HEK293 (cell line): ENCODE measurements at regions not wholly inside any gene's neighbourhood (a gene's known extent, or its start where the extent isn't known, plus 50 kb on each side); places are given as distances from the start of the nearest gene placed in this dataset.

ENCODE experiments used
- CTCF ChIA-PET: fragments of 350-600 bp; formaldehyde crosslinking; extraction: SDS; loops from one replicate; lab custom pipeline; 2021; ENCODE audit warnings: antibody characterized with exemption; lab: Yijun Ruan, JAX
- POLR2A ChIA-PET: fragments of 300-600 bp; formaldehyde crosslinking; extraction: SDS; loops from one replicate; lab custom pipeline; 2020; ENCODE audit warnings: antibody characterized with exemption, inconsistent platforms; lab: Yijun Ruan, JAX
- H3K27ac ChIP-seq: fragments of 200-500 bp; sonication (Bioruptor generic); 2 replicates; pipeline ENCODE4 v1.5.1; 2014; ENCODE audit warnings: low read depth, low read length, control low read depth, inconsistent platforms; ENCODE audit errors: extremely low read depth
- H3K36me3 ChIP-seq, 2 experiments: fragments of 200-500 bp in 1 of 2; sonication (Bioruptor generic) in 1 of 2; 1 replicate in 1 of 2; 2 replicates in 1 of 2; pipeline ENCODE4 v1.5.1; 2014 to 2017; ENCODE audit warnings: inconsistent platforms in 2 of 2, low read length in 2 of 2; ENCODE audit not compliant: control insufficient read depth in 2 of 2, insufficient read depth in 1 of 2
- H3K4me1 ChIP-seq: fragments of 200-500 bp; sonication (Bioruptor generic); 2 replicates; pipeline ENCODE4 v1.5.1; 2014; ENCODE audit warnings: mild to moderate bottlenecking, low read length, inconsistent platforms; ENCODE audit not compliant: control insufficient read depth, insufficient read depth
- H3K4me3 ChIP-seq: 2 replicates; pipeline ENCODE4 v1.5.1; 2011; ENCODE audit warnings: low read depth, mild to moderate bottlenecking, control low read depth, low read length, moderate library complexity
- H3K9me3 ChIP-seq: fragments of 200-500 bp; sonication (Bioruptor generic); 2 replicates; pipeline ENCODE4 v1.5.1; 2014; ENCODE audit warnings: low read depth, low read length, inconsistent platforms; ENCODE audit not compliant: control insufficient read depth, insufficient read depth
- HOXC10 ChIP-seq: sonication (generic); formaldehyde crosslinking; IDR thresholded peaks from 2 replicates; pipeline ENCODE4 v1.8.1; 2023; ENCODE audit warnings: mild to moderate bottlenecking, missing genetic modification reagents
- IKZF3 ChIP-seq: fragments of 450-650 bp; IDR thresholded peaks from 2 replicates; pipeline ENCODE4 v1.5.0; 2018; ENCODE audit warnings: missing biosample characterization, mild to moderate bottlenecking, missing genetic modification characterization, moderate library complexity
- MZF1 ChIP-seq: fragments of 450-650 bp; formaldehyde crosslinking; IDR thresholded peaks from 2 replicates; pipeline ENCODE4 v1.5.1; 2017; ENCODE audit warnings: missing biosample characterization, missing genetic modification characterization, borderline replicate concordance
- REPIN1 ChIP-seq: fragments of 450-650 bp; formaldehyde crosslinking; IDR thresholded peaks from 2 replicates; pipeline ENCODE4 v1.5.1; 2017; ENCODE audit warnings: missing biosample characterization, missing genetic modification characterization, low read depth
- YY2 ChIP-seq: fragments of 450-650 bp; formaldehyde crosslinking; IDR thresholded peaks from 2 replicates; pipeline ENCODE4 v1.5.1; 2016; ENCODE audit warnings: missing biosample characterization, missing genetic modification characterization
- ZNF132 ChIP-seq: fragments of 450-650 bp; formaldehyde crosslinking; IDR thresholded peaks from 2 replicates; pipeline ENCODE4 v1.5.1; 2017; ENCODE audit warnings: missing biosample characterization, missing genetic modification characterization, borderline replicate concordance
- ZNF174 ChIP-seq: fragments of 450-650 bp; formaldehyde crosslinking; IDR thresholded peaks from 2 replicates; pipeline ENCODE4 v1.5.0; 2017; ENCODE audit warnings: missing biosample characterization, mild to moderate bottlenecking, missing genetic modification characterization
- ZNF19 ChIP-seq: fragments of 450-650 bp; formaldehyde crosslinking; IDR thresholded peaks from 2 replicates; pipeline ENCODE4; 2016; ENCODE audit warnings: missing biosample characterization, missing genetic modification characterization, low read depth
- ZNF24 ChIP-seq: fragments of 450-650 bp; formaldehyde crosslinking; IDR thresholded peaks from 2 replicates; pipeline ENCODE4 v1.5.1; 2016; ENCODE audit warnings: missing biosample characterization, missing genetic modification characterization
- ZNF280D ChIP-seq: fragments of 450-650 bp; formaldehyde crosslinking; IDR thresholded peaks from 2 replicates; pipeline ENCODE4 v1.5.1; 2016; ENCODE audit warnings: missing biosample characterization, missing genetic modification characterization
- ZNF324 ChIP-seq: fragments of 450-650 bp; formaldehyde crosslinking; IDR thresholded peaks from 2 replicates; pipeline ENCODE4 v1.5.1; 2016; ENCODE audit warnings: missing biosample characterization, missing genetic modification characterization
- ZNF488 ChIP-seq: fragments of 450-650 bp; formaldehyde crosslinking; IDR thresholded peaks from 2 replicates; pipeline ENCODE4 v1.5.1; 2016; ENCODE audit warnings: missing biosample characterization, missing genetic modification characterization
- ZNF610 ChIP-seq: fragments of 450-650 bp; formaldehyde crosslinking; IDR thresholded peaks from 2 replicates; pipeline ENCODE4 v1.5.1; 2016; ENCODE audit warnings: missing biosample characterization, missing genetic modification characterization, borderline replicate concordance
- ZNF660 ChIP-seq: fragments of 450-650 bp; IDR thresholded peaks from 2 replicates; pipeline ENCODE4 v1.5.1; 2018; ENCODE audit warnings: missing biosample characterization, mild to moderate bottlenecking, missing genetic modification characterization
- ZNF776 ChIP-seq: fragments of 450-650 bp; formaldehyde crosslinking; IDR thresholded peaks from 2 replicates; pipeline ENCODE4 v1.5.0; 2017; ENCODE audit warnings: missing biosample characterization, missing genetic modification characterization, borderline replicate concordance
- ZNF777 ChIP-seq: fragments of 450-650 bp; formaldehyde crosslinking; IDR thresholded peaks from 2 replicates; pipeline ENCODE4 v1.5.1; 2017; ENCODE audit warnings: missing biosample characterization, missing genetic modification characterization, borderline replicate concordance
- TF ChIP-seq, protein P1 (sequence below): fragments of 450-650 bp; formaldehyde crosslinking; IDR thresholded peaks from 2 replicates; pipeline ENCODE4 v1.5.1; 2016; ENCODE audit warnings: missing biosample characterization, missing genetic modification characterization
- TF ChIP-seq, protein P2 (sequence below): fragments of 450-650 bp; formaldehyde crosslinking; IDR thresholded peaks from 2 replicates; pipeline ENCODE4 v1.5.1; 2016; ENCODE audit warnings: missing biosample characterization, missing genetic modification characterization
- TF ChIP-seq, protein P3 (sequence below): fragments of 450-650 bp; formaldehyde crosslinking; IDR thresholded peaks from 2 replicates; pipeline ENCODE4 v1.5.1; 2016; ENCODE audit warnings: missing biosample characterization, missing genetic modification characterization
- TF ChIP-seq, protein P4 (sequence below): fragments of 450-650 bp; formaldehyde crosslinking; IDR thresholded peaks from 2 replicates; pipeline ENCODE4 v1.5.1; 2016; ENCODE audit warnings: missing biosample characterization, missing genetic modification characterization

DNA sequence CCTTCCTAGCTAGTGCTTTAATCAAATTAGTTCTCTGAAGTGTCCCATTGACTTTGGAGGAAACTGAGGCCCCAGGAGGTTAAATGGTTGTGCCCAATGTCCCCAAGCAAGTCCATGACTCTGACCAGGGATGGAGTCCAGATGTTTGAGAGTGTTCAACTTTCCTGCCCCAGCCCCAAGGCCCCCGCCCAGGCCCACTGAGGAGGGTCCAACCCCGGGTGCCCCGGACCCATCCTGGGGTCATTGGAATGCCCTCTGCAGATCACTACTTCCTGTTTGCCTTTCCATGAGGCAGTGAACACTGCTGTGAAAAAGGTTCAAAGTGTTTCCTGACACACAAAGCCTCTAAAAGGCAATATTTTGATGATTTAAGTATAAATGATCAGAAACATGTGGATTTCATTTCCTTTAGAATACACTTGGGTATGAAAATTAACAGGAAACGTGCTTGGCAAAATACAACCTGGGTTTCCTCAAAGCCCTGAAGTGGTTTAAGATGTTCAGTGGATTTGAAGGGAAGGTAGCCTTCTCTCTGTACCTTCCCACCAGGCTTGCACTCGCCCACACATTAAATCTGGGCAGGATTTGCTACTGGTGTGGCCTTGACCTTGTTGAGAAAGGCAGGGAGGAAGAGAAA is 335.7 kb downstream of the TSHZ3 start (continued):
- TF ChIP-seq YY2 (tag by site-specific recombination) (no peak), ZNF324 (tag by site-specific recombination) (no peak), ZNF132 (tag by site-specific recombination) (no peak)

- CTCF ChIA-PET, result interaction anchor here (0.8 kb wide), 1 partner anchor 21 kb away, joined by 4 read pairs; no protein-coding TSS in a partner anchor
- H3K9me3 ChIP-seq, result no peaks in the 10 kb centered on the region; the same call in 1 of the 2 replicates
- POLR2A ChIA-PET, result no interaction called here
- no peaks in the 10 kb centered on the region for H3K4me1 ChIP-seq
- no peak for TF ChIP-seq ZNF777
- TF ChIP-seq ZNF19 (tag by site-specific recombination), result no peak
- TF ChIP-seq ZNF488, result no peak
- TF ChIP-seq, protein P1, sequence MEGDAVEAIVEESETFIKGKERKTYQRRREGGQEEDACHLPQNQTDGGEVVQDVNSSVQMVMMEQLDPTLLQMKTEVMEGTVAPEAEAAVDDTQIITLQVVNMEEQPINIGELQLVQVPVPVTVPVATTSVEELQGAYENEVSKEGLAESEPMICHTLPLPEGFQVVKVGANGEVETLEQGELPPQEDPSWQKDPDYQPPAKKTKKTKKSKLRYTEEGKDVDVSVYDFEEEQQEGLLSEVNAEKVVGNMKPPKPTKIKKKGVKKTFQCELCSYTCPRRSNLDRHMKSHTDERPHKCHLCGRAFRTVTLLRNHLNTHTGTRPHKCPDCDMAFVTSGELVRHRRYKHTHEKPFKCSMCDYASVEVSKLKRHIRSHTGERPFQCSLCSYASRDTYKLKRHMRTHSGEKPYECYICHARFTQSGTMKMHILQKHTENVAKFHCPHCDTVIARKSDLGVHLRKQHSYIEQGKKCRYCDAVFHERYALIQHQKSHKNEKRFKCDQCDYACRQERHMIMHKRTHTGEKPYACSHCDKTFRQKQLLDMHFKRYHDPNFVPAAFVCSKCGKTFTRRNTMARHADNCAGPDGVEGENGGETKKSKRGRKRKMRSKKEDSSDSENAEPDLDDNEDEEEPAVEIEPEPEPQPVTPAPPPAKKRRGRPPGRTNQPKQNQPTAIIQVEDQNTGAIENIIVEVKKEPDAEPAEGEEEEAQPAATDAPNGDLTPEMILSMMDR, result no peak
- TF ChIP-seq ZNF660 (tag by site-specific recombination), result no peak
- TF ChIP-seq, protein P2, sequence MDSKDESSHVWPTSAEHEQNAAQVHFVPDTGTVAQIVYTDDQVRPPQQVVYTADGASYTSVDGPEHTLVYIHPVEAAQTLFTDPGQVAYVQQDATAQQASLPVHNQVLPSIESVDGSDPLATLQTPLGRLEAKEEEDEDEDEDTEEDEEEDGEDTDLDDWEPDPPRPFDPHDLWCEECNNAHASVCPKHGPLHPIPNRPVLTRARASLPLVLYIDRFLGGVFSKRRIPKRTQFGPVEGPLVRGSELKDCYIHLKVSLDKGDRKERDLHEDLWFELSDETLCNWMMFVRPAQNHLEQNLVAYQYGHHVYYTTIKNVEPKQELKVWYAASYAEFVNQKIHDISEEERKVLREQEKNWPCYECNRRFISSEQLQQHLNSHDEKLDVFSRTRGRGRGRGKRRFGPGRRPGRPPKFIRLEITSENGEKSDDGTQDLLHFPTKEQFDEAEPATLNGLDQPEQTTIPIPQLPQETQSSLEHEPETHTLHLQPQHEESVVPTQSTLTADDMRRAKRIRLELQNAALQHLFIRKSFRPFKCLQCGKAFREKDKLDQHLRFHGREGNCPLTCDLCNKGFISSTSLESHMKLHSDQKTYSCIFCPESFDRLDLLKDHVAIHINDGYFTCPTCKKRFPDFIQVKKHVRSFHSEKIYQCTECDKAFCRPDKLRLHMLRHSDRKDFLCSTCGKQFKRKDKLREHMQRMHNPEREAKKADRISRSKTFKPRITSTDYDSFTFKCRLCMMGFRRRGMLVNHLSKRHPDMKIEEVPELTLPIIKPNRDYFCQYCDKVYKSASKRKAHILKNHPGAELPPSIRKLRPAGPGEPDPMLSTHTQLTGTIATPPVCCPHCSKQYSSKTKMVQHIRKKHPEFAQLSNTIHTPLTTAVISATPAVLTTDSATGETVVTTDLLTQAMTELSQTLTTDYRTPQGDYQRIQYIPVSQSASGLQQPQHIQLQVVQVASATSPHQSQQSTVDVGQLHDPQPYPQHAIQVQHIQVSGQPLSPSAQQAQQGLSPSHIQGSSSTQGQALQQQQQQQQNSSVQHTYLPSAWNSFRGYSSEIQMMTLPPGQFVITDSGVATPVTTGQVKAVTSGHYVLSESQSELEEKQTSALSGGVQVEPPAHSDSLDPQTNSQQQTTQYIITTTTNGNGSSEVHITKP, result no peak
- no peak for TF ChIP-seq ZNF24
- TF ChIP-seq MZF1 (tag by site-specific recombination), result no peak
- TF ChIP-seq HOXC10, result no peak
- no peaks in the 10 kb centered on the region for H3K36me3 ChIP-seq
- H3K27ac ChIP-seq, result no peak overlapping the region
- H3K4me3 ChIP-seq, result no peak overlapping the region
These were observed 346.6 kb downstream of the TSHZ3 start for GRCh38 chr19:31002518-31003244.

GRCh38 chr19:31001991-31002390 is 347.2 kb downstream of the TSHZ3 start:
- H3K36me3 ChIP-seq, result no peaks in the 10 kb centered on the region
- ChIA-PET POLR2A (no interaction called here), CTCF (interaction anchor here (0.6 to 0.8 kb wide), 3 partner anchors 22 to 319 kb away, joined by 3 to 4 read pairs (median 4); no protein-coding TSS in a partner anchor)
- H3K4me1 ChIP-seq, result no peaks in the 10 kb centered on the region
- H3K9me3 ChIP-seq, result no peaks in the 10 kb centered on the region; the same call in 1 of the 2 replicates
- H3K4me3 ChIP-seq, result no peak overlapping the region
- H3K27ac ChIP-seq, result no peak overlapping the region
- TF ChIP-seq REPIN1 (no peak), ZNF174 (tag by site-specific recombination) (no peak), ZNF776 (tag by site-specific recombination) (no peak), ZNF610 (tag by site-specific recombination) (no peak), IKZF3 (tag by site-specific recombination) (no peak), ZNF280D (tag by site-specific recombination) (no peak)
- TF ChIP-seq, protein P3, sequence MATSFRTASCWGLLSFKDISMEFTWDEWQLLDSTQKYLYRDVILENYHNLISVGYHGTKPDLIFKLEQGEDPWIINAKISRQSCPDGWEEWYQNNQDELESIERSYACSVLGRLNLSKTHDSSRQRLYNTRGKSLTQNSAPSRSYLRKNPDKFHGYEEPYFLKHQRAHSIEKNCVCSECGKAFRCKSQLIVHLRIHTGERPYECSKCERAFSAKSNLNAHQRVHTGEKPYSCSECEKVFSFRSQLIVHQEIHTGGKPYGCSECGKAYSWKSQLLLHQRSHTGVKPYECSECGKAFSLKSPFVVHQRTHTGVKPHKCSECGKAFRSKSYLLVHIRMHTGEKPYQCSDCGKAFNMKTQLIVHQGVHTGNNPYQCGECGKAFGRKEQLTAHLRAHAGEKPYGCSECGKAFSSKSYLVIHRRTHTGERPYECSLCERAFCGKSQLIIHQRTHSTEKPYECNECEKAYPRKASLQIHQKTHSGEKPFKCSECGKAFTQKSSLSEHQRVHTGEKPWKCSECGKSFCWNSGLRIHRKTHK (tag by site-specific recombination), result no peak
- TF ChIP-seq, protein P4, sequence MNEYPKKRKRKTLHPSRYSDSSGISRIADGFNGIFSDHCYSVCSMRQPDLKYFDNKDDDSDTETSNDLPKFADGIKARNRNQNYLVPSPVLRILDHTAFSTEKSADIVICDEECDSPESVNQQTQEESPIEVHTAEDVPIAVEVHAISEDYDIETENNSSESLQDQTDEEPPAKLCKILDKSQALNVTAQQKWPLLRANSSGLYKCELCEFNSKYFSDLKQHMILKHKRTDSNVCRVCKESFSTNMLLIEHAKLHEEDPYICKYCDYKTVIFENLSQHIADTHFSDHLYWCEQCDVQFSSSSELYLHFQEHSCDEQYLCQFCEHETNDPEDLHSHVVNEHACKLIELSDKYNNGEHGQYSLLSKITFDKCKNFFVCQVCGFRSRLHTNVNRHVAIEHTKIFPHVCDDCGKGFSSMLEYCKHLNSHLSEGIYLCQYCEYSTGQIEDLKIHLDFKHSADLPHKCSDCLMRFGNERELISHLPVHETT (tag by site-specific recombination), result no peak
